K562 (cell line): ENCODE measurements at regions not wholly inside any gene's neighbourhood (a gene's known extent, or its start where the extent isn't known, plus 50 kb on each side); places are given as distances from the start of the nearest gene placed in this dataset.

Experiments used
- ATAC-seq: fragments of 200-7000 bp; cut with Tn5 transposase; 3 replicates; pipeline ENCODE4 v1.9.1; 2020; ENCODE audit warnings: moderate library complexity
- BruUV-seq: library from RNA; stranded (reverse); fragments of 400-500 nt; replicated peaks from 2 replicates; lab custom pipeline; 2021; lab: Mats Ljungman, UMichigan
- CTCF ChIA-PET: fragments of 300-600 bp; formaldehyde crosslinking; extraction: SDS; loops from one replicate; lab custom pipeline; 2021; ENCODE audit warnings: low intra/inter-chr PET ratio; lab: Yijun Ruan, JAX
- POLR2A ChIA-PET: fragments of 300-600, 350-650 bp; sonication (Branson Sonifier 250); formaldehyde crosslinking; extraction: SDS; loops from one replicate; lab custom pipeline; 2021; ENCODE audit warnings: antibody characterized with exemption, inconsistent platforms; lab: Yijun Ruan, JAX
- DNase-seq, 4 experiments: peaks; one replicate each; pipeline versions ENCODE4 v3.0.0 to v3.0.0-alpha.2; 2011 to 2018; ENCODE audit warnings: low spot score in 3 of 4, mixed read lengths in 3 of 4; ENCODE audit errors: extremely low read depth in 1 of 4
- FAIRE-seq: peaks from 2 replicates; lab custom pipeline; 2011; peaks lifted over from hg19 to GRCh38; lab: Jason Lieb, UNC
- H2AFZ ChIP-seq: 2 replicates; pipeline ENCODE4 v1.6.0; 2011; ENCODE audit warnings: low read depth, low read length, control low read depth, inconsistent platforms
- H3K27ac ChIP-seq: fragments of 200-600 bp; 3 replicates; pipeline ENCODE4 v1.8.0; 2011; ENCODE audit warnings: low read depth, mild to moderate bottlenecking, control low read depth, inconsistent platforms, low read length, moderate library complexity, mixed read lengths; ENCODE audit errors: extremely low read depth
- H3K27me3 ChIP-seq, 2 experiments: fragments of 300-600 bp in 1 of 2; 2 replicates in 1 of 2; 3 replicates in 1 of 2; pipeline versions ENCODE4 v1.6.0 to v1.8.0; 2011; ENCODE audit warnings: inconsistent platforms in 2 of 2, low read length in 2 of 2, mild to moderate bottlenecking in 1 of 2, mixed read lengths in 1 of 2, moderate library complexity in 1 of 2; ENCODE audit not compliant: control insufficient read depth in 2 of 2, insufficient read depth in 2 of 2
- H3K36me3 ChIP-seq: fragments of 300-600 bp; 3 replicates; pipeline ENCODE4 v1.8.0; 2011; ENCODE audit warnings: mild to moderate bottlenecking, low read length, inconsistent platforms; ENCODE audit not compliant: control insufficient read depth, insufficient read depth
- H3K4me1 ChIP-seq, 2 experiments: fragments of 200-600 bp in 1 of 2; replicated peaks in 1 of 2; 2 replicates in 1 of 2; 3 replicates in 1 of 2; pipeline versions ENCODE4 v1.5.1 to v1.8.0; 2011; ENCODE audit warnings: inconsistent platforms in 2 of 2, low read length in 2 of 2, mild to moderate bottlenecking in 1 of 2, mixed read lengths in 1 of 2, moderate library complexity in 1 of 2; ENCODE audit not compliant: control insufficient read depth in 2 of 2, insufficient read depth in 2 of 2
- H3K4me2 ChIP-seq: 2 replicates; pipeline ENCODE4 v1.6.1; 2011; ENCODE audit warnings: low read length, control low read depth, inconsistent platforms, mixed read lengths; ENCODE audit not compliant: insufficient read depth
- H3K4me3 ChIP-seq: fragments of 200-600 bp; sonication (generic), shearing (Covaris generic); 2 replicates; pipeline ENCODE4 v1.5.1; 2016; ENCODE audit warnings: control low read depth, inconsistent platforms
- H3K79me2 ChIP-seq: fragments of 200-600 bp; 3 replicates; pipeline ENCODE4 v1.8.0; 2011; ENCODE audit warnings: low read length, inconsistent platforms; ENCODE audit not compliant: control insufficient read depth, insufficient read depth
- H3K9ac ChIP-seq, 2 experiments: 2 replicates each; pipeline versions ENCODE4 v1.6.0 to v1.6.1; 2011; ENCODE audit warnings: low read depth in 2 of 2, low read length in 2 of 2, control low read depth in 1 of 2, inconsistent platforms in 1 of 2, mild to moderate bottlenecking in 1 of 2, mixed read lengths in 1 of 2; ENCODE audit not compliant: insufficient read depth in 1 of 2
- H3K9me1 ChIP-seq: one replicate; pipeline ENCODE4 v1.6.0; 2011; ENCODE audit warnings: inconsistent platforms, mild to moderate bottlenecking, low read length, moderate library complexity; ENCODE audit not compliant: control insufficient read depth, insufficient read depth
- H3K9me3 ChIP-seq: replicated peaks from 2 replicates; pipeline ENCODE4 v1.5.1; 2011; ENCODE audit warnings: low read depth, low read length, inconsistent platforms; ENCODE audit not compliant: control insufficient read depth, insufficient read depth
- H4K20me1 ChIP-seq: replicated peaks from 2 replicates; pipeline ENCODE4 v1.6.1; 2011; ENCODE audit warnings: low read length, inconsistent platforms, mixed read lengths; ENCODE audit not compliant: control insufficient read depth, insufficient read depth
- CEBPB ChIP-seq: fragments of 450-650 bp; IDR thresholded peaks from 2 replicates; pipeline ENCODE4 v1.6.1; 2016; ENCODE audit warnings: missing genetic modification characterization, missing compliant biosample characterization
- CEBPG ChIP-seq, 3 experiments: fragments of 200-800 bp in 1 of 3; sonication (Bioruptor generic) in 1 of 3; sonication (generic) in 1 of 3; formaldehyde crosslinking in 1 of 3; IDR thresholded peaks in 2 of 3; conservative IDR thresholded peaks in 1 of 3; 2 replicates each; pipeline versions ENCODE4 v1.6.1 to v1.8.0; 2016 to 2022; ENCODE audit warnings: missing compliant biosample characterization in 2 of 3, missing genetic modification characterization in 2 of 3, mild to moderate bottlenecking in 1 of 3, missing genetic modification reagents in 1 of 3
- CREB3L1 ChIP-seq: fragments of 450-650 bp; IDR thresholded peaks from 2 replicates; pipeline ENCODE4 v1.6.1; 2014; ENCODE audit warnings: low read depth, mild to moderate bottlenecking, moderate library complexity, borderline replicate concordance
- HNRNPLL ChIP-seq: fragments of 200-400 bp; formaldehyde crosslinking; IDR thresholded peaks from 2 replicates; pipeline ENCODE4 v1.6.1; 2017; ENCODE audit warnings: low read length, low read depth, mild to moderate bottlenecking; ENCODE audit not compliant: poor library complexity, severe bottlenecking
- RBM34 ChIP-seq: fragments of 200-400 bp; formaldehyde crosslinking; IDR thresholded peaks from 2 replicates; pipeline ENCODE4 v1.6.1; 2018; ENCODE audit warnings: low read length, borderline replicate concordance; ENCODE audit not compliant: insufficient read depth
- SIX5 ChIP-seq, 2 experiments: IDR thresholded peaks; 2 replicates each; pipeline ENCODE4 v1.6.1; 2011; ENCODE audit warnings: low read length in 2 of 2, borderline replicate concordance in 1 of 2, low read depth in 1 of 2, mild to moderate bottlenecking in 1 of 2, moderate library complexity in 1 of 2; ENCODE audit not compliant: insufficient read depth in 1 of 2
- WGBS: fragments of 100-300 bp; shearing (Covaris generic); methylation state at CpG from one replicate; pipeline ENCODE4 v1.1.6; 2016; ENCODE audit warnings: low coverage, mixed read lengths; ENCODE audit not compliant: insufficient coverage; ENCODE audit errors: missing lambda C conversion rate; 5-methylcytosine and 5-hydroxymethylcytosine counted together
- in situ Hi-C: fragments of 300-500 bp; cut with MboI; formaldehyde crosslinking; loops from 4 replicates; pipeline ENCODE4 v1.15.0; 2018; ENCODE audit warnings: inconsistent platforms, mixed read lengths
- intact Hi-C: fragments of 100-400 bp; cut with micrococcal nuclease; formaldehyde crosslinking; loops from 2 replicates; pipeline ENCODE4 v1.14.2; 2022

GRCh38 chr16:8146256-8147012 is 443.9 kb downstream of the TMEM114 start:
- peaks cover 28 to 29% of the 10 kb centered on the region in 2 experiments for H3K27me3 ChIP-seq
- no TSS peak for BruUV-seq
- H3K4me3 ChIP-seq: no peak overlapping the region
- H3K36me3 ChIP-seq: no peaks in the 10 kb centered on the region
- no peaks in the 10 kb centered on the region; the same call in 1 of the 2 replicates for H4K20me1 ChIP-seq
- WGBS: 5% methylated on average over 17 of the region's 17 CpGs
- intact Hi-C loops: no loop called here
- ATAC-seq: no peak
- no peak overlapping the region for H2AFZ ChIP-seq
- ChIA-PET POLR2A (no interaction called here), CTCF (interaction anchor here (0.7 kb wide), 1 partner anchor 48 kb away, joined by 3 read pairs; no protein-coding TSS in a partner anchor)
- in situ Hi-C loops: no loop called here
- H3K79me2 ChIP-seq: no peaks in the 10 kb centered on the region
- no peak overlapping the region for H3K9ac ChIP-seq
- no peak for DNase-seq
- no peak overlapping the region for H3K4me2 ChIP-seq
- no peak for FAIRE-seq
- TF ChIP-seq RBM34 (no peak), HNRNPLL (peak; percentile 75)
- H3K9me1 ChIP-seq: no peaks in the 10 kb centered on the region
- no peak overlapping the region for H3K27ac ChIP-seq
- no peaks in the 10 kb centered on the region for H3K4me1 ChIP-seq
- no peaks in the 10 kb centered on the region for H3K9me3 ChIP-seq

GRCh38 chr16:8138666-8139065 is 451.6 kb downstream of the TMEM114 start:
- TF ChIP-seq CEBPG (CRISPR knock-in tag; IDR thresholded peaks at IDR 0.05): no peak
- peak in 1 of 2 experiments; percentile 59; a peak in 2 of 4 replicates for TF ChIP-seq CEBPG (tag; conservative IDR thresholded peaks at IDR 0.05 in 1 of 2, IDR thresholded peaks at IDR 0.05 in 1 of 2)
- TF ChIP-seq SIX5 (IDR thresholded peaks at IDR 0.05; ENCODE audit: borderline replicate concordance in 1 of 2, insufficient read depth in 1 of 2, low read depth in 1 of 2, low read length in 2 of 2): no peak
- no peak for TF ChIP-seq CREB3L1
- TF ChIP-seq CEBPB (tag): peak; percentile 78
- Histone ChIP-seq H3K27ac (no peak overlapping the region), H3K79me2 (no peaks in the 10 kb centered on the region), H3K9me1 (no peaks in the 10 kb centered on the region), H3K4me2 (no peak overlapping the region), H3K4me1 (peaks cover 0 to 2% of the 10 kb centered on the region in 2 experiments; a peak in 1 of 5 replicates), H4K20me1 (no peaks in the 10 kb centered on the region), H3K9ac (no peak overlapping the region), H2AFZ (no peak overlapping the region; the same call in 1 of the 2 replicates), H3K36me3 (no peaks in the 10 kb centered on the region), H3K27me3 (peaks cover 9 to 12% of the 10 kb centered on the region in 2 experiments), H3K4me3 (no peak overlapping the region), H3K9me3 (no peaks in the 10 kb centered on the region)
- ChIA-PET POLR2A (interaction anchor here (1.9 kb wide), 1 partner anchor 10 kb away, joined by 5 read pairs; no protein-coding TSS in a partner anchor), CTCF (no interaction called here)
- intact Hi-C loops (no loop called here), in situ Hi-C loops (no loop called here)
- DNase-seq (no peak), ATAC-seq (no peak), FAIRE-seq (no peak)
- 46% methylated on average over 1 of the region's 1 CpG for WGBS
- no TSS peak for BruUV-seq
